Mesenteric fat pad (tissue), 1 donor: ENCODE measurements at regions not wholly inside any gene's neighbourhood (a gene's known extent, or its start where the extent isn't known, plus 50 kb on each side); places are given as distances from the start of the nearest gene placed in this dataset.
"Not testable (repeated sequence)": the region's sequence is repeated elsewhere in the genome, so short reads cannot be mapped to it uniquely, and the experiment has no call there.

Experiments
- DNase-seq: peaks from one replicate; pipeline ENCODE4 v3.0.0-alpha.2; 2020; ENCODE audit warnings: low spot score
- donor health status: DM: yes; HTN: yes; CAD: no.

- not testable (repeated sequence) for DNase-seq
Measured at GRCh38 chr3:195999176-195999575, 82.7 kb downstream of the TFRC start.

GRCh38 chr3:195996314-195996713, 85.6 kb downstream of the TFRC start:
- DNase-seq: peak; percentile 85

- DNase-seq: peak; percentile 88
Measured at GRCh38 chr3:195994343-195994742, 86.0 kb upstream of the TNK2 start.

GRCh38 chr3:195993671-195994070, 85.3 kb upstream of the TNK2 start:
- peak; percentile 57 for DNase-seq

- DNase-seq: peak; percentile 84
Measured at GRCh38 chr3:195992956-195993595, 84.7 kb upstream of the TNK2 start.

GRCh38 chr3:195991986-195992385, 83.6 kb upstream of the TNK2 start:
- peak; percentile 86 for DNase-seq

- peak; percentile 73 for DNase-seq
Measured at GRCh38 chr3:195991243-195991642, 82.9 kb upstream of the TNK2 start.

GRCh38 chr3:195990841-195991174, 82.5 kb upstream of the TNK2 start:
- not testable (repeated sequence) for DNase-seq

- peak; percentile 99 for DNase-seq
Measured at GRCh38 chr3:195989921-195990840, 81.8 kb upstream of the TNK2 start.

- DNase-seq: peak; percentile 92
Measured at GRCh38 chr3:195989197-195989920, 81.0 kb upstream of the TNK2 start.

GRCh38 chr3:195988764-195989163, 80.4 kb upstream of the TNK2 start:
- DNase-seq: peak; percentile 43

- DNase-seq: peak; percentile 79
Measured at GRCh38 chr3:195987001-195987400, 78.7 kb upstream of the TNK2 start.

- not testable (repeated sequence) for DNase-seq
Measured at GRCh38 chr3:195986576-195986975, 78.2 kb upstream of the TNK2 start.

- peak; percentile 84 for DNase-seq
Measured at GRCh38 chr3:195985348-195985920, 77.1 kb upstream of the TNK2 start.

GRCh38 chr3:195984392-195985030, 76.2 kb upstream of the TNK2 start:
- DNase-seq: peak; percentile 89

GRCh38 chr3:195983880-195984279, 75.5 kb upstream of the TNK2 start:
- peak; percentile 78 for DNase-seq

GRCh38 chr3:195982754-195983153, 74.4 kb upstream of the TNK2 start:
- DNase-seq: peak; percentile 89

GRCh38 chr3:195981778-195982177, 73.4 kb upstream of the TNK2 start:
- peak; percentile 59 for DNase-seq

- peak; percentile 71 for DNase-seq
Measured at GRCh38 chr3:195979877-195980276, 71.5 kb upstream of the TNK2 start.

- peak; percentile 35 for DNase-seq
Measured at GRCh38 chr3:195978585-195978984, 70.2 kb upstream of the TNK2 start.

- not testable (repeated sequence) for DNase-seq
Measured at GRCh38 chr3:195976876-195977275, 68.5 kb upstream of the TNK2 start.
